Stomach (tissue), 8 donors: ENCODE measurements at regions not wholly inside any gene's neighbourhood (a gene's known extent, or its start where the extent isn't known, plus 50 kb on each side); places are given as distances from the start of the nearest gene placed in this dataset.

ENCODE experiments used
- DNase-seq, 2 donors: peaks; one replicate each; pipeline versions ENCODE4 v3.0.0 to v3.0.0-alpha.2; 2013 to 2019
- H3K27ac ChIP-seq, 5 donors: fragments of 200-600 bp in 4 of 5; sonication (generic) in 4 of 5; one replicate each; pipeline ENCODE4 v1.5.1; 2013 to 2019; ENCODE audit warnings: mild to moderate bottlenecking in 1 of 5, moderate library complexity in 1 of 5
- H3K27me3 ChIP-seq, 3 donors: fragments of 200-600 bp; sonication (generic); one replicate each; pipeline ENCODE4 v1.5.1; 2017 to 2019; ENCODE audit warnings: mixed run types in 1 of 3
- H3K36me3 ChIP-seq, 4 donors: fragments of 200-600 bp; sonication (generic); 1 replicate in 3 of 4; 2 replicates in 1 of 4; pipeline ENCODE4 v1.5.1; 2016 to 2019
- H3K4me1 ChIP-seq, 4 donors: fragments of 200-600 bp; sonication (generic); one replicate each; pipeline ENCODE4 v1.5.1; 2016 to 2019
- H3K4me3 ChIP-seq, 4 donors: fragments of 200-600 bp; sonication (generic) in 3 of 4; one replicate each; pipeline ENCODE4 v1.5.1; 2016 to 2019; ENCODE audit warnings: mild to moderate bottlenecking in 1 of 4
- H3K9me3 ChIP-seq, 4 donors: fragments of 200-600 bp; sonication (generic); one replicate each; pipeline ENCODE4 v1.5.1; 2016 to 2019
- CTCF ChIP-seq, 7 experiments: fragments of 450-650 bp in 4 of 7; fragments of 200-600 bp in 3 of 7; sonication (generic) in 3 of 7; IDR thresholded peaks; one replicate each; pipeline ENCODE4 v1.5.1; 2016 to 2019; ENCODE audit warnings: antibody characterized with exemption in 7 of 7, control low read depth in 2 of 7, mild to moderate bottlenecking in 1 of 7
- EP300 ChIP-seq: sonication (generic); formaldehyde crosslinking; IDR thresholded peaks from one replicate; pipeline ENCODE4 v1.6.1; 2017; ENCODE audit warnings: antibody characterized with exemption
- POLR2A ChIP-seq, 4 donors: fragments of 450-650 bp; IDR thresholded peaks; one replicate each; pipeline ENCODE4 v1.6.1; 2016; ENCODE audit warnings: antibody characterized with exemption in 4 of 4, control low read depth in 2 of 4, mild to moderate bottlenecking in 1 of 4, moderate library complexity in 1 of 4
- POLR2AphosphoS5 ChIP-seq, 3 donors: sonication (generic); formaldehyde crosslinking; IDR thresholded peaks; one replicate each; pipeline ENCODE4 v1.6.1; 2016; ENCODE audit warnings: antibody characterized with exemption in 3 of 3
- WGBS, 5 donors: extraction: QIAGEN DNeasy Blood & Tissue Kit in 3 of 5; methylation state at CpG; one replicate each; pipeline versions ENCODE4 v1.1.5 to v1.1.7; 2013 to 2018; 5-methylcytosine and 5-hydroxymethylcytosine counted together
- intact Hi-C: fragments of 100-400 bp; cut with DNase I; formaldehyde crosslinking; loops from one replicate; pipeline ENCODE4 v1.15.1; 2023; ENCODE audit warnings: low total_unique reads
- donor health status: healthy with polysubstance abuse.
- donor health status: Bipolar disorder and iron deficiency.
- donor health status: healthy.

- 47 to 61% (median 53%) methylated on average over 15 of the region's 15 CpGs for WGBS, 5 donors
- Histone ChIP-seq H3K4me3 (no peak overlapping the region), H3K27me3 (peaks cover 0 to 36% (median 5%) of the 10 kb centered on the region in 3 donors), H3K36me3 (no peaks in the 10 kb centered on the region), H3K4me1 (no peaks in the 10 kb centered on the region), H3K27ac (no peak overlapping the region), H3K9me3 (no peaks in the 10 kb centered on the region)
- TF ChIP-seq EP300: no peak
- DNase-seq: no peak
- intact Hi-C loops: no loop called here
Measured at GRCh38 chr5:3191585-3191984, 404.0 kb upstream of the IRX1 start.

- TF ChIP-seq POLR2AphosphoS5 (IDR thresholded peaks at IDR 0.05) (no peak), POLR2A (IDR thresholded peaks at IDR 0.05) (no peak), CTCF (IDR thresholded peaks at IDR 0.05) (no peak), EP300 (no peak)
- Histone ChIP-seq H3K9me3 (no peaks in the 10 kb centered on the region), H3K27me3 (peaks cover 0 to 34% (median 5%) of the 10 kb centered on the region in 3 donors), H3K4me1 (no peaks in the 10 kb centered on the region), H3K27ac (no peak overlapping the region), H3K4me3 (no peak overlapping the region), H3K36me3 (no peaks in the 10 kb centered on the region)
- DNase-seq: no peak
- intact Hi-C loops: no loop called here
- WGBS, 5 donors: 76 to 89% (median 85%) methylated on average over 10 of the region's 10 CpGs
Measured at GRCh38 chr5:3190930-3191329, 404.7 kb upstream of the IRX1 start.

GRCh38 chr5:3190433-3190832 lies 405.2 kb upstream of the IRX1 start:
- WGBS, 5 donors: 0 to 97% (median 50%) methylated on average over 1 of the region's 1 CpG
- H3K4me3 ChIP-seq: no peak overlapping the region
- H3K4me1 ChIP-seq: no peaks in the 10 kb centered on the region
- peaks cover 0 to 39% (median 5%) of the 10 kb centered on the region in 3 donors for H3K27me3 ChIP-seq
- no peak overlapping the region for H3K27ac ChIP-seq
- TF ChIP-seq EP300: no peak
- intact Hi-C loops: no loop called here
- DNase-seq: no peak
- H3K9me3 ChIP-seq: no peaks in the 10 kb centered on the region
- no peaks in the 10 kb centered on the region for H3K36me3 ChIP-seq

- no peak for TF ChIP-seq CTCF (IDR thresholded peaks at IDR 0.05)
- TF ChIP-seq POLR2AphosphoS5 (IDR thresholded peaks at IDR 0.05): no peak
- no peak for TF ChIP-seq POLR2A (IDR thresholded peaks at IDR 0.05)
- no peak for TF ChIP-seq EP300
- H3K27ac ChIP-seq: no peak overlapping the region
- no peak overlapping the region for H3K4me3 ChIP-seq
- peaks cover 0 to 27% (median 0%) of the 10 kb centered on the region in 3 donors for H3K27me3 ChIP-seq
- intact Hi-C loops: no loop called here
- H3K36me3 ChIP-seq: no peaks in the 10 kb centered on the region
- H3K9me3 ChIP-seq: no peaks in the 10 kb centered on the region
- H3K4me1 ChIP-seq: no peaks in the 10 kb centered on the region
- WGBS, 5 donors: 73 to 80% (median 77%) methylated on average over 28 of the region's 28 CpGs
- DNase-seq: no peak
Measured at GRCh38 chr5:3187771-3188425, 407.7 kb upstream of the IRX1 start.

GRCh38 chr5:3186736-3187405 lies 408.8 kb upstream of the IRX1 start:
- Histone ChIP-seq H3K4me1 (no peaks in the 10 kb centered on the region), H3K27me3 (peaks cover 0 to 27% (median 0%) of the 10 kb centered on the region in 3 donors)
- 64 to 72% (median 70%) methylated on average over 12 of the region's 12 CpGs for WGBS, 5 donors

More at GRCh38 chr5:3186736-3187405, 408.8 kb upstream of the IRX1 start:
- intact Hi-C loops: no loop called here
- no peak for DNase-seq
- no peaks in the 10 kb centered on the region for H3K36me3 ChIP-seq
- H3K9me3 ChIP-seq: no peaks in the 10 kb centered on the region
- TF ChIP-seq EP300 (no peak), CTCF (IDR thresholded peaks at IDR 0.05) (no peak), POLR2A (IDR thresholded peaks at IDR 0.05) (no peak), POLR2AphosphoS5 (IDR thresholded peaks at IDR 0.05) (no peak)
- no peak overlapping the region for H3K27ac ChIP-seq
- no peak overlapping the region for H3K4me3 ChIP-seq
